WTC11 (cell line): ENCODE measurements at regions not wholly inside any gene's neighbourhood (a gene's known extent, or its start where the extent isn't known, plus 50 kb on each side); places are given as distances from the start of the nearest gene placed in this dataset.

ENCODE experiments used
- ATAC-seq: fragments of 200-7000 bp; cut with Tn5 transposase; 2 replicates; pipeline ENCODE4 v1.10.0; 2021; ENCODE audit warnings: mild to moderate bottlenecking, moderate library complexity
- CTCF ChIA-PET: fragments of 300-600 bp; sonication (Branson Sonifier 250); formaldehyde crosslinking; loops from one replicate; lab custom pipeline; 2021; ENCODE audit warnings: antibody characterized with exemption; lab: Charles Lee
- POLR2A ChIA-PET: fragments of 350-600 bp; sonication (Branson Sonifier 250); formaldehyde crosslinking; loops from one replicate; lab custom pipeline; 2021; ENCODE audit warnings: antibody characterized with exemption; lab: Charles Lee
- DNase-seq: peaks from one replicate; pipeline ENCODE4 v3.0.0; 2021; ENCODE audit warnings: low spot score
- H3K27ac Mint-ChIP-seq: 2 replicates; pipeline ENCODE4 v1.8.0; 2021; ENCODE audit warnings: mixed read lengths
- H3K27me3 Mint-ChIP-seq: 2 replicates; pipeline ENCODE4 v1.8.0; 2021; ENCODE audit warnings: low read depth, mild to moderate bottlenecking, moderate library complexity, mixed read lengths
- H3K36me3 Mint-ChIP-seq: 2 replicates; pipeline ENCODE4 v1.8.0; 2021; ENCODE audit warnings: mixed read lengths
- H3K4me1 Mint-ChIP-seq: 2 replicates; pipeline ENCODE4 v1.8.0; 2022; ENCODE audit warnings: mixed read lengths
- H3K4me3 Mint-ChIP-seq: 2 replicates; pipeline ENCODE4 v1.8.0; 2021; ENCODE audit warnings: mild to moderate bottlenecking, moderate library complexity, mixed read lengths
- H3K9me3 Mint-ChIP-seq: 2 replicates; pipeline ENCODE4 v1.8.0; 2021; ENCODE audit warnings: mixed read lengths
- AR ChIP-seq: fragments of 250-450 bp; sonication (Bioruptor Pico); IDR thresholded peaks from 2 replicates; pipeline ENCODE4 v1.9.0; 2021; ENCODE audit warnings: mild to moderate bottlenecking
- ATF1 ChIP-seq: sonication (generic); formaldehyde crosslinking; IDR thresholded peaks from 2 replicates; pipeline ENCODE4 v1.8.1; 2023; ENCODE audit warnings: mild to moderate bottlenecking, moderate library complexity, missing genetic modification reagents
- ATF2 ChIP-seq: sonication (generic); formaldehyde crosslinking; IDR thresholded peaks from 2 replicates; pipeline ENCODE4 v1.8.1; 2022; ENCODE audit warnings: low read depth, missing genetic modification reagents, borderline replicate concordance
- CBFB ChIP-seq: sonication (generic); formaldehyde crosslinking; IDR thresholded peaks from 2 replicates; pipeline ENCODE4 v1.8.1; 2022; ENCODE audit warnings: mild to moderate bottlenecking, low read depth, missing genetic modification reagents
- CTCF ChIP-seq: fragments of 200-600 bp; IDR thresholded peaks from 2 replicates; pipeline ENCODE4 v1.8.0; 2022; ENCODE audit warnings: antibody characterized with exemption
- ETV6 ChIP-seq: sonication (generic); formaldehyde crosslinking; IDR thresholded peaks from 2 replicates; pipeline ENCODE4 v1.8.1; 2022; ENCODE audit warnings: mild to moderate bottlenecking, missing genetic modification reagents
- FOXK1 ChIP-seq: sonication (generic); formaldehyde crosslinking; IDR thresholded peaks from 2 replicates; pipeline ENCODE4 v1.8.0; 2022; ENCODE audit warnings: mild to moderate bottlenecking, moderate library complexity, missing genetic modification reagents
- GABPB1 ChIP-seq: sonication (generic); formaldehyde crosslinking; IDR thresholded peaks from 2 replicates; pipeline ENCODE4 v1.8.1; 2023; ENCODE audit warnings: mild to moderate bottlenecking, missing genetic modification reagents
- HMGXB4 ChIP-seq: sonication (generic); formaldehyde crosslinking; IDR thresholded peaks from 2 replicates; pipeline ENCODE4 v1.8.1; 2023; ENCODE audit warnings: mild to moderate bottlenecking, moderate library complexity, missing genetic modification reagents
- NFATC4 ChIP-seq: fragments of 250-450 bp; sonication (Bioruptor Pico); IDR thresholded peaks from 2 replicates; pipeline ENCODE4 v1.9.0; 2021; ENCODE audit warnings: mild to moderate bottlenecking
- NFE2L1 ChIP-seq: sonication (generic); formaldehyde crosslinking; IDR thresholded peaks from 2 replicates; pipeline ENCODE4 v1.8.1; 2023; ENCODE audit warnings: missing genetic modification reagents
- NR3C1 ChIP-seq: sonication (generic); formaldehyde crosslinking; conservative IDR thresholded peaks from 2 replicates; pipeline ENCODE4 v1.8.1; 2023; ENCODE audit warnings: low read depth, mild to moderate bottlenecking, missing genetic modification reagents
- PREB ChIP-seq: sonication (generic); formaldehyde crosslinking; IDR thresholded peaks from 2 replicates; pipeline ENCODE4 v1.8.1; 2022; ENCODE audit warnings: mild to moderate bottlenecking, missing genetic modification reagents, moderate library complexity, borderline replicate concordance
- RELA ChIP-seq: sonication (generic); formaldehyde crosslinking; IDR thresholded peaks from 2 replicates; pipeline ENCODE4 v1.8.1; 2022; ENCODE audit warnings: missing genetic modification reagents, mild to moderate bottlenecking, borderline replicate concordance
- RORB ChIP-seq: fragments of 250-450 bp; sonication (Bioruptor Pico); IDR thresholded peaks from 2 replicates; pipeline ENCODE4 v1.9.0; 2021; ENCODE audit warnings: mild to moderate bottlenecking
- SMAD3 ChIP-seq: sonication (generic); formaldehyde crosslinking; IDR thresholded peaks from 2 replicates; pipeline ENCODE4 v1.8.0; 2022; ENCODE audit warnings: missing genetic modification reagents, mild to moderate bottlenecking, borderline replicate concordance
- SMAD4 ChIP-seq: sonication (generic); formaldehyde crosslinking; IDR thresholded peaks from 2 replicates; pipeline ENCODE4 v1.8.0; 2022; ENCODE audit warnings: mild to moderate bottlenecking, missing genetic modification reagents
- SOX15 ChIP-seq: fragments of 250-450 bp; sonication (Bioruptor Pico); IDR thresholded peaks from 2 replicates; pipeline ENCODE4 v1.9.0; 2021; ENCODE audit warnings: mild to moderate bottlenecking
- USF1 ChIP-seq: sonication (generic); formaldehyde crosslinking; IDR thresholded peaks from 2 replicates; pipeline ENCODE4 v1.8.0; 2022; ENCODE audit warnings: mild to moderate bottlenecking, missing genetic modification reagents
- ZNF138 ChIP-seq: sonication (generic); formaldehyde crosslinking; conservative IDR thresholded peaks from 2 replicates; pipeline ENCODE4 v1.8.1; 2022; ENCODE audit warnings: mild to moderate bottlenecking, moderate library complexity, missing genetic modification reagents
- ZNF219 ChIP-seq: sonication (generic); formaldehyde crosslinking; IDR thresholded peaks from 2 replicates; pipeline ENCODE4 v1.8.0; 2023; ENCODE audit warnings: missing genetic modification reagents, mild to moderate bottlenecking, borderline replicate concordance
- ZNF263 ChIP-seq: sonication (generic); formaldehyde crosslinking; IDR thresholded peaks from 2 replicates; pipeline ENCODE4 v1.8.1; 2022; ENCODE audit warnings: low read depth, mild to moderate bottlenecking, moderate library complexity, missing genetic modification reagents
- ZNF396 ChIP-seq: fragments of 250-450 bp; sonication (Bioruptor Pico); IDR thresholded peaks from 2 replicates; pipeline ENCODE4 v1.8.0; 2021; ENCODE audit warnings: mild to moderate bottlenecking, moderate library complexity, borderline replicate concordance
- ZNF512 ChIP-seq: sonication (generic); formaldehyde crosslinking; IDR thresholded peaks from 2 replicates; pipeline ENCODE4 v1.8.1; 2022; ENCODE audit warnings: missing genetic modification reagents, borderline replicate concordance

- peaks cover 4% of the 10 kb centered on the region; the same call in 1 of the 2 replicates for H3K9me3 Mint-ChIP-seq
- H3K27me3 Mint-ChIP-seq: no peaks in the 10 kb centered on the region
- POLR2A ChIA-PET: no interaction called here
- TF ChIP-seq ZNF396 (CRISPR knock-in tag) (no peak), NFE2L1 (CRISPR knock-in tag) (no peak), NR3C1 (CRISPR knock-in tag) (no peak), HMGXB4 (CRISPR knock-in tag) (no peak), FOXK1 (CRISPR knock-in tag) (no peak), SOX15 (CRISPR knock-in tag) (no peak), PREB (CRISPR knock-in tag) (no peak), ZNF263 (no peak), USF1 (no peak), NFATC4 (CRISPR knock-in tag) (no peak), ATF1 (no peak), ETV6 (CRISPR knock-in tag) (no peak), GABPB1 (CRISPR knock-in tag) (no peak), CTCF (no peak), SMAD4 (no peak)
- DNase-seq (no peak), ATAC-seq (no peak)
- CTCF ChIA-PET: no interaction called here
- no peak overlapping the region for H3K4me3 Mint-ChIP-seq
- H3K36me3 Mint-ChIP-seq: no peaks in the 10 kb centered on the region
- peaks cover 13% of the 10 kb centered on the region for H3K4me1 Mint-ChIP-seq
- H3K27ac Mint-ChIP-seq: no peak overlapping the region
Measured at GRCh38 chr1:29959356-29959755, 723.0 kb downstream of the PTPRU start.

- Mint-ChIP-seq H3K36me3 (no peaks in the 10 kb centered on the region), H3K4me1 (peaks cover 18% of the 10 kb centered on the region), H3K9me3 (peaks cover 4% of the 10 kb centered on the region; the same call in 1 of the 2 replicates), H3K27ac (no peak overlapping the region), H3K4me3 (no peak overlapping the region), H3K27me3 (no peaks in the 10 kb centered on the region)
- no peak for TF ChIP-seq RORB (CRISPR knock-in tag)
- TF ChIP-seq RELA (CRISPR knock-in tag): no peak
- no peak for TF ChIP-seq AR (CRISPR knock-in tag)
- TF ChIP-seq NR3C1 (CRISPR knock-in tag): no peak
- no peak for TF ChIP-seq ZNF219 (CRISPR knock-in tag)
- TF ChIP-seq ZNF138 (CRISPR knock-in tag): no peak
- TF ChIP-seq SMAD3 (CRISPR knock-in tag): no peak
- no peak for TF ChIP-seq GABPB1 (CRISPR knock-in tag)
- no peak for TF ChIP-seq CBFB
- TF ChIP-seq ATF2: no peak
- no peak for TF ChIP-seq ZNF512
- CTCF ChIA-PET: no interaction called here
- POLR2A ChIA-PET: no interaction called here
- ATAC-seq (no peak), DNase-seq (no peak)
Measured at GRCh38 chr1:29958271-29958670, 721.9 kb downstream of the PTPRU start.
